Keratinocyte (primary cell): ENCODE measurements at regions not wholly inside any gene's neighbourhood (a gene's known extent, or its start where the extent isn't known, plus 50 kb on each side); places are given as distances from the start of the nearest gene placed in this dataset.

ENCODE experiments used
- EZH2 ChIP-seq: IDR thresholded peaks from one replicate; pipeline ENCODE4 v1.6.1; 2012; ENCODE audit warnings: inconsistent platforms, mild to moderate bottlenecking, low read length, moderate library complexity
- TF ChIP-seq, protein P1 (sequence below), 3 experiments: IDR thresholded peaks in 1 of 3; conservative IDR thresholded peaks in 1 of 3; optimal IDR thresholded peaks in 1 of 3; 2 replicates in 2 of 3; 3 replicates in 1 of 3; pipeline versions ENCODE3 to v1.5.1; 2011; ENCODE audit warnings: low read length in 3 of 3, mild to moderate bottlenecking in 3 of 3, moderate library complexity in 2 of 3, control low read depth in 1 of 3, inconsistent platforms in 1 of 3; ENCODE audit not compliant: insufficient read depth in 2 of 3; ENCODE audit errors: extremely low read depth in 1 of 3

GRCh38 chrX:149370097-149370496 is 135.0 kb downstream of the IDS start:
- TF ChIP-seq, protein P1, sequence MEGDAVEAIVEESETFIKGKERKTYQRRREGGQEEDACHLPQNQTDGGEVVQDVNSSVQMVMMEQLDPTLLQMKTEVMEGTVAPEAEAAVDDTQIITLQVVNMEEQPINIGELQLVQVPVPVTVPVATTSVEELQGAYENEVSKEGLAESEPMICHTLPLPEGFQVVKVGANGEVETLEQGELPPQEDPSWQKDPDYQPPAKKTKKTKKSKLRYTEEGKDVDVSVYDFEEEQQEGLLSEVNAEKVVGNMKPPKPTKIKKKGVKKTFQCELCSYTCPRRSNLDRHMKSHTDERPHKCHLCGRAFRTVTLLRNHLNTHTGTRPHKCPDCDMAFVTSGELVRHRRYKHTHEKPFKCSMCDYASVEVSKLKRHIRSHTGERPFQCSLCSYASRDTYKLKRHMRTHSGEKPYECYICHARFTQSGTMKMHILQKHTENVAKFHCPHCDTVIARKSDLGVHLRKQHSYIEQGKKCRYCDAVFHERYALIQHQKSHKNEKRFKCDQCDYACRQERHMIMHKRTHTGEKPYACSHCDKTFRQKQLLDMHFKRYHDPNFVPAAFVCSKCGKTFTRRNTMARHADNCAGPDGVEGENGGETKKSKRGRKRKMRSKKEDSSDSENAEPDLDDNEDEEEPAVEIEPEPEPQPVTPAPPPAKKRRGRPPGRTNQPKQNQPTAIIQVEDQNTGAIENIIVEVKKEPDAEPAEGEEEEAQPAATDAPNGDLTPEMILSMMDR (optimal IDR thresholded peaks at IDR 0.05 in 1 of 3, IDR thresholded peaks at IDR 0.05 in 1 of 3, conservative IDR thresholded peaks at IDR 0.05 in 1 of 3; ENCODE audit: extremely low read depth in 1 of 3, insufficient read depth in 2 of 3, low read length in 3 of 3), result no peak
- no peak for TF ChIP-seq EZH2
